ENCODE measurements at regions not wholly inside any gene's neighbourhood (a gene's known extent, or its start where the extent isn't known, plus 50 kb on each side); places are given as distances from the start of the nearest gene placed in this dataset.

- Mint-ChIP-seq H3K9me3 (peaks cover 7% of the 10 kb centered on the region), H3K27ac (no peak overlapping the region), H3K4me3 (no peak overlapping the region), H3K4me1 (ENCODE audit: low read depth) (peaks cover 5% of the 10 kb centered on the region), H3K27me3 (ENCODE audit: low read depth) (no peaks in the 10 kb centered on the region), H3K36me3 (ENCODE audit: low read depth) (peaks cover 14% of the 10 kb centered on the region)
These were observed 56.8 kb downstream of the IFNG start for GRCh38 chr12:68102731-68103130.

- Mint-ChIP-seq H3K36me3 (ENCODE audit: low read depth) (peaks cover 12% of the 10 kb centered on the region), H3K27ac (no peak overlapping the region), H3K9me3 (peaks cover 7% of the 10 kb centered on the region), H3K4me1 (ENCODE audit: low read depth) (peaks cover 3% of the 10 kb centered on the region), H3K27me3 (ENCODE audit: low read depth) (no peaks in the 10 kb centered on the region), H3K4me3 (no peak overlapping the region)
These were observed 57.4 kb downstream of the IFNG start for GRCh38 chr12:68102163-68102562.

- Mint-ChIP-seq H3K27ac (no peak overlapping the region), H3K9me3 (peaks cover 12% of the 10 kb centered on the region), H3K4me1 (ENCODE audit: low read depth) (peaks cover 5% of the 10 kb centered on the region), H3K27me3 (ENCODE audit: low read depth) (no peaks in the 10 kb centered on the region), H3K36me3 (ENCODE audit: low read depth) (peaks cover 22% of the 10 kb centered on the region), H3K4me3 (no peak overlapping the region)
These were observed 59.3 kb downstream of the IFNG start for GRCh38 chr12:68100241-68100640.

- H3K27ac Mint-ChIP-seq, result no peak overlapping the region
- H3K9me3 Mint-ChIP-seq, result peaks cover 12% of the 10 kb centered on the region
- peaks cover 22% of the 10 kb centered on the region for H3K36me3 Mint-ChIP-seq (ENCODE audit: low read depth)
- H3K4me1 Mint-ChIP-seq (ENCODE audit: low read depth), result peaks cover 5% of the 10 kb centered on the region
- H3K27me3 Mint-ChIP-seq (ENCODE audit: low read depth), result no peaks in the 10 kb centered on the region
- H3K4me3 Mint-ChIP-seq, result no peak overlapping the region
These were observed 60.6 kb downstream of the IFNG start for GRCh38 chr12:68098939-68099338.

- Mint-ChIP-seq H3K4me3 (no peak overlapping the region), H3K36me3 (ENCODE audit: low read depth) (peaks cover 32% of the 10 kb centered on the region), H3K4me1 (ENCODE audit: low read depth) (peaks cover 5% of the 10 kb centered on the region), H3K9me3 (peaks cover 12% of the 10 kb centered on the region), H3K27me3 (ENCODE audit: low read depth) (no peaks in the 10 kb centered on the region), H3K27ac (no peak overlapping the region)
These were observed 62.2 kb downstream of the IFNG start for GRCh38 chr12:68097386-68097785.

- H3K4me3 Mint-ChIP-seq, result no peak overlapping the region
- peaks cover 2% of the 10 kb centered on the region for H3K4me1 Mint-ChIP-seq (ENCODE audit: low read depth)
- no peak overlapping the region for H3K27ac Mint-ChIP-seq
- no peaks in the 10 kb centered on the region for H3K27me3 Mint-ChIP-seq (ENCODE audit: low read depth)
- peaks cover 33% of the 10 kb centered on the region for H3K36me3 Mint-ChIP-seq (ENCODE audit: low read depth)
- H3K9me3 Mint-ChIP-seq, result peaks cover 28% of the 10 kb centered on the region
These were observed 64.7 kb downstream of the IFNG start for GRCh38 chr12:68094645-68095395.

GRCh38 chr12:68094195-68094594, 65.3 kb downstream of the IFNG start:
- Mint-ChIP-seq H3K4me3 (no peak overlapping the region), H3K36me3 (ENCODE audit: low read depth) (peaks cover 40% of the 10 kb centered on the region), H3K9me3 (peaks cover 34% of the 10 kb centered on the region), H3K27me3 (ENCODE audit: low read depth) (no peaks in the 10 kb centered on the region), H3K27ac (no peak overlapping the region), H3K4me1 (ENCODE audit: low read depth) (peaks cover 2% of the 10 kb centered on the region)

GRCh38 chr12:68092976-68093375, 66.6 kb downstream of the IFNG start:
- Mint-ChIP-seq H3K36me3 (ENCODE audit: low read depth) (peaks cover 38% of the 10 kb centered on the region), H3K27ac (no peak overlapping the region), H3K9me3 (peaks cover 33% of the 10 kb centered on the region), H3K4me1 (ENCODE audit: low read depth) (peaks cover 2% of the 10 kb centered on the region), H3K4me3 (no peak overlapping the region), H3K27me3 (ENCODE audit: low read depth) (no peaks in the 10 kb centered on the region)

- H3K27ac Mint-ChIP-seq, result no peak overlapping the region
- H3K9me3 Mint-ChIP-seq, result peaks cover 40% of the 10 kb centered on the region
- peaks cover 43% of the 10 kb centered on the region for H3K36me3 Mint-ChIP-seq (ENCODE audit: low read depth)
- no peaks in the 10 kb centered on the region for H3K27me3 Mint-ChIP-seq (ENCODE audit: low read depth)
- no peaks in the 10 kb centered on the region for H3K4me1 Mint-ChIP-seq (ENCODE audit: low read depth)
- no peak overlapping the region for H3K4me3 Mint-ChIP-seq
These were observed 70.4 kb downstream of the IFNG start for GRCh38 chr12:68089101-68089500.

GRCh38 chr12:68086019-68086603, 73.4 kb downstream of the IFNG start:
- Mint-ChIP-seq H3K36me3 (ENCODE audit: low read depth) (peaks cover 51% of the 10 kb centered on the region), H3K27me3 (ENCODE audit: low read depth) (no peaks in the 10 kb centered on the region), H3K4me1 (ENCODE audit: low read depth) (peaks cover 12% of the 10 kb centered on the region), H3K4me3 (no peak overlapping the region), H3K27ac (no peak overlapping the region), H3K9me3 (peaks cover 54% of the 10 kb centered on the region)

GRCh38 chr12:68081561-68081960, 78.0 kb downstream of the IFNG start:
- Mint-ChIP-seq H3K36me3 (ENCODE audit: low read depth) (peaks cover 51% of the 10 kb centered on the region), H3K27ac (peak overlapping the region; percentile 57), H3K27me3 (ENCODE audit: low read depth) (no peaks in the 10 kb centered on the region), H3K4me1 (ENCODE audit: low read depth) (peaks cover 46% of the 10 kb centered on the region), H3K9me3 (peaks cover 56% of the 10 kb centered on the region), H3K4me3 (no peak overlapping the region)

GRCh38 chr12:68080577-68080976, 79.0 kb downstream of the IFNG start:
- Mint-ChIP-seq H3K36me3 (ENCODE audit: low read depth) (peaks cover 52% of the 10 kb centered on the region), H3K4me3 (peak overlapping the region; percentile 53), H3K27ac (peak overlapping the region; percentile 78), H3K27me3 (ENCODE audit: low read depth) (no peaks in the 10 kb centered on the region), H3K4me1 (ENCODE audit: low read depth) (peaks cover 46% of the 10 kb centered on the region), H3K9me3 (peaks cover 63% of the 10 kb centered on the region)

- Mint-ChIP-seq H3K4me3 (no peak overlapping the region), H3K9me3 (peaks cover 47% of the 10 kb centered on the region), H3K36me3 (ENCODE audit: low read depth) (peaks cover 39% of the 10 kb centered on the region), H3K27ac (peak overlapping the region; percentile 57), H3K4me1 (ENCODE audit: low read depth) (peaks cover 53% of the 10 kb centered on the region), H3K27me3 (ENCODE audit: low read depth) (no peaks in the 10 kb centered on the region)
These were observed 80.8 kb downstream of the IFNG start for GRCh38 chr12:68078737-68079136.

GRCh38 chr12:68075416-68075815, 84.1 kb downstream of the IFNG start:
- H3K4me1 Mint-ChIP-seq (ENCODE audit: low read depth), result peaks cover 40% of the 10 kb centered on the region
- H3K36me3 Mint-ChIP-seq (ENCODE audit: low read depth), result peaks cover 24% of the 10 kb centered on the region
- no peak overlapping the region for H3K4me3 Mint-ChIP-seq
- peaks cover 29% of the 10 kb centered on the region for H3K9me3 Mint-ChIP-seq
- H3K27ac Mint-ChIP-seq, result no peak overlapping the region
- no peaks in the 10 kb centered on the region for H3K27me3 Mint-ChIP-seq (ENCODE audit: low read depth)

- peaks cover 42% of the 10 kb centered on the region for H3K4me1 Mint-ChIP-seq (ENCODE audit: low read depth)
- H3K27ac Mint-ChIP-seq, result no peak overlapping the region
These were observed 85.1 kb downstream of the IFNG start for GRCh38 chr12:68074306-68075027.

More at GRCh38 chr12:68074306-68075027, 85.1 kb downstream of the IFNG start:
- Mint-ChIP-seq H3K4me3 (no peak overlapping the region), H3K36me3 (ENCODE audit: low read depth) (peaks cover 28% of the 10 kb centered on the region), H3K27me3 (ENCODE audit: low read depth) (no peaks in the 10 kb centered on the region), H3K9me3 (peaks cover 32% of the 10 kb centered on the region)

All from T-helper 1 cell treated with Interleukin-12 subunit alpha and Interleukin-12 subunit beta and Interleukin-4 antibody, amounts not matched to agents 30 μg/mL and 1 μg/mL, for 36 hours (primary cell).